Forelimb muscle (tissue), 1 donor: ENCODE measurements at regions not wholly inside any gene's neighbourhood (a gene's known extent, or its start where the extent isn't known, plus 50 kb on each side); places are given as distances from the start of the nearest gene placed in this dataset.
A peak's percentile ranks its signal among the peaks of the same experiment; 100 is the strongest.
"Not testable (repeated sequence)": the region's sequence is repeated elsewhere in the genome, so short reads cannot be mapped to it uniquely, and the experiment has no call there.

ENCODE experiments used
- DNase-seq: peaks from one replicate; pipeline ENCODE4 v3.0.0-alpha.2; 2013; ENCODE audit warnings: low read depth

- no peak for DNase-seq
Measured at GRCh38 chr2:32874931-32875330, 71.8 kb upstream of the LTBP1 start.

GRCh38 chr2:32877587-32878510, 68.9 kb upstream of the LTBP1 start:
- peak; percentile 24 for DNase-seq

GRCh38 chr2:32879943-32880342, 66.8 kb upstream of the LTBP1 start:
- not testable (repeated sequence) for DNase-seq

GRCh38 chr2:32882816-32883810, 63.6 kb upstream of the LTBP1 start:
- no peak for DNase-seq

- DNase-seq: no peak
Measured at GRCh38 chr2:32884346-32884745, 62.4 kb upstream of the LTBP1 start.

GRCh38 chr2:32886397-32887055, 60.2 kb upstream of the LTBP1 start:
- not testable (repeated sequence) for DNase-seq

GRCh38 chr2:32887125-32887524, 59.6 kb upstream of the LTBP1 start:
- DNase-seq: no peak

- DNase-seq: no peak
Measured at GRCh38 chr2:32894119-32894728, 52.5 kb upstream of the LTBP1 start.

GRCh38 chr2:32895424-32895823, 51.3 kb upstream of the LTBP1 start:
- no peak for DNase-seq
